ENCODE measurements at regions not wholly inside any gene's neighbourhood (a gene's known extent, or its start where the extent isn't known, plus 50 kb on each side); places are given as distances from the start of the nearest gene placed in this dataset.

- H2BK15ac ChIP-seq (ENCODE audit: low read depth, low read length) = no peak overlapping the region
- DNase-seq = no peak
- no CpG with 5 or more reads among the region's 3 CpGs for WGBS (ENCODE audit: extremely low coverage, insufficient read length, low lambda C conversion rate)
- H3K4me2 ChIP-seq (ENCODE audit: insufficient read depth, insufficient read length, low read length) = no peak overlapping the region
- H2AK5ac ChIP-seq (ENCODE audit: insufficient read length, low read length) = no peak overlapping the region
- no peak overlapping the region for H3K56ac ChIP-seq (ENCODE audit: insufficient read length, low read depth, low read length)
- H3K9me3 ChIP-seq (ENCODE audit: control insufficient read depth, low read depth, low read length) = no peaks in the 10 kb centered on the region
- no peak overlapping the region for H4K91ac ChIP-seq (ENCODE audit: insufficient read length, low read depth, low read length)
- H3K4me3 Mint-ChIP-seq = no peak overlapping the region
- H2BK120ac ChIP-seq (ENCODE audit: low read depth, low read length, poor library complexity, severe bottlenecking) = no peak overlapping the region
- no peak overlapping the region for H2BK5ac ChIP-seq (ENCODE audit: insufficient read length, low read length)
- H3T11ph ChIP-seq (ENCODE audit: low read length) = no peak overlapping the region
- H3K27me3 Mint-ChIP-seq (ENCODE audit: low read depth) = no peaks in the 10 kb centered on the region; the same call in 1 of the 2 replicates
- H3K27ac Mint-ChIP-seq = 0 out of 7 replicates have a peak overlapping the region, but pooled peaks of 1 of the 3 experiments have one; percentile 10
- no peak overlapping the region for H3K18ac ChIP-seq (ENCODE audit: insufficient read length, low read depth, low read length)
- peaks cover 0 to 5% (median 1%) of the 10 kb centered on the region in 3 experiments; a peak in 1 of 7 replicates for H3K36me3 Mint-ChIP-seq (ENCODE audit: insufficient read depth in 1 of 3, low read depth in 3 of 3)
- no peak overlapping the region for H4K8ac ChIP-seq (replicated peaks; ENCODE audit: insufficient read length, low read depth, low read length)
- H2BK20ac ChIP-seq (ENCODE audit: low read depth, low read length, poor library complexity, severe bottlenecking) = no peak overlapping the region
- H3K23ac ChIP-seq (ENCODE audit: insufficient read length, low read depth, low read length) = no peak overlapping the region
- no peak overlapping the region for H3K9ac ChIP-seq (ENCODE audit: extremely low read depth, insufficient read length, low read length)
- no peaks in the 10 kb centered on the region for H3K27me3 ChIP-seq (ENCODE audit: insufficient read depth, low read length)
- no peak overlapping the region for H3K14ac ChIP-seq (ENCODE audit: insufficient read depth, low read length)
- H3K27ac ChIP-seq (ENCODE audit: insufficient read length, low read depth, low read length) = no peak overlapping the region
- H3K23me2 ChIP-seq (ENCODE audit: insufficient read length, low read depth, low read length, poor library complexity, severe bottlenecking) = no peaks in the 10 kb centered on the region
- H4K5ac ChIP-seq (ENCODE audit: insufficient read length, low read depth, low read length) = no peak overlapping the region
- TF ChIP-seq CTCF (conservative IDR thresholded peaks at IDR 0.05) = no peak
- peaks cover 0 to 4% of the 10 kb centered on the region in 2 experiments; a peak in 1 of 4 replicates for H3K4me1 Mint-ChIP-seq
- no peaks in the 10 kb centered on the region for H3K79me1 ChIP-seq (ENCODE audit: insufficient read depth, low read depth, low read length, poor library complexity, severe bottlenecking)
- H3K4ac ChIP-seq (ENCODE audit: low read depth, low read length) = no peak overlapping the region
- H3K79me2 ChIP-seq (ENCODE audit: insufficient read depth, low read length) = no peaks in the 10 kb centered on the region
- H2BK12ac ChIP-seq (ENCODE audit: insufficient read length, low read depth, low read length) = no peak overlapping the region
- no peaks in the 10 kb centered on the region for H4K20me1 ChIP-seq (ENCODE audit: control insufficient read depth, insufficient read depth, insufficient read length)
- no peak overlapping the region for H2AFZ ChIP-seq (ENCODE audit: low read length)
- H3K9me3 Mint-ChIP-seq = peaks cover 2 to 9% of the 10 kb centered on the region in 2 experiments; a peak in 3 of 5 replicates
- H3K4me1 ChIP-seq (ENCODE audit: insufficient read depth, low read length) = no peaks in the 10 kb centered on the region
Observed at GRCh38 chr11:96500440-96500839, 110.6 kb downstream of the JRKL start.
